ENCODE measurements at regions not wholly inside any gene's neighbourhood (a gene's known extent, or its start where the extent isn't known, plus 50 kb on each side); places are given as distances from the start of the nearest gene placed in this dataset.

DNA sequence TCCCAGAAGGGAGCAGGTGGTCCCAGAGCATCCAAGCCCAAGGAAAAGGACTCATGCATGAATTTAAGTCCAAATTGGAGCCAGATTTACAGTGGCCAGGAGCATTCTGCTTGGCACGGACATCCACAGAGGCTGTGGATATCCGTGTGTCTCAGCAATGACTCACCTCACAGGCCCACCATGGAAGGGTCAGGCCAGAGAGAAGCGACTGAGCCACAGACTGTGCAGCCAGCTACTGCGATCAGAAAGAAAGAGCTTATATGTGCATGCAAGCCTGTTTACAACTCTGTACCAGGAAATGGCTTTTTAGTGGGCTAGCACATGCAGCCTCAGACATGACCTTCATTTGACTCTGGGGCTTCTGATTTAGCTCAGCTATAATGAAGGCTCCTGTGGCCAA is 231.0 kb downstream of the C16orf95 start:
- no peaks in the 10 kb centered on the region for H3K36me3 ChIP-seq (ENCODE audit: control insufficient read depth, insufficient read depth, low read length)
- no peak overlapping the region for H3K4me3 ChIP-seq (replicated peaks; ENCODE audit: low read depth, low read length)
- H3K27me3 ChIP-seq (replicated peaks; ENCODE audit: control insufficient read depth, insufficient read depth, low read length), result no peaks in the 10 kb centered on the region
- TF ChIP-seq, protein P1, sequence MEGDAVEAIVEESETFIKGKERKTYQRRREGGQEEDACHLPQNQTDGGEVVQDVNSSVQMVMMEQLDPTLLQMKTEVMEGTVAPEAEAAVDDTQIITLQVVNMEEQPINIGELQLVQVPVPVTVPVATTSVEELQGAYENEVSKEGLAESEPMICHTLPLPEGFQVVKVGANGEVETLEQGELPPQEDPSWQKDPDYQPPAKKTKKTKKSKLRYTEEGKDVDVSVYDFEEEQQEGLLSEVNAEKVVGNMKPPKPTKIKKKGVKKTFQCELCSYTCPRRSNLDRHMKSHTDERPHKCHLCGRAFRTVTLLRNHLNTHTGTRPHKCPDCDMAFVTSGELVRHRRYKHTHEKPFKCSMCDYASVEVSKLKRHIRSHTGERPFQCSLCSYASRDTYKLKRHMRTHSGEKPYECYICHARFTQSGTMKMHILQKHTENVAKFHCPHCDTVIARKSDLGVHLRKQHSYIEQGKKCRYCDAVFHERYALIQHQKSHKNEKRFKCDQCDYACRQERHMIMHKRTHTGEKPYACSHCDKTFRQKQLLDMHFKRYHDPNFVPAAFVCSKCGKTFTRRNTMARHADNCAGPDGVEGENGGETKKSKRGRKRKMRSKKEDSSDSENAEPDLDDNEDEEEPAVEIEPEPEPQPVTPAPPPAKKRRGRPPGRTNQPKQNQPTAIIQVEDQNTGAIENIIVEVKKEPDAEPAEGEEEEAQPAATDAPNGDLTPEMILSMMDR (IDR thresholded peaks at IDR 0.05; ENCODE audit: insufficient read depth, low read length, poor library complexity, severe bottlenecking), result no peak
- DNase-seq (ENCODE audit: extremely low read depth, insufficient read length), result no peak

GRCh38 chr16:87086575-87086974 is 230.6 kb downstream of the C16orf95 start:
- no peak overlapping the region for H3K4me3 ChIP-seq (replicated peaks; ENCODE audit: low read depth, low read length)
- TF ChIP-seq, protein P1 (IDR thresholded peaks at IDR 0.05; ENCODE audit: insufficient read depth, low read length, poor library complexity, severe bottlenecking), result no peak
- H3K36me3 ChIP-seq (ENCODE audit: control insufficient read depth, insufficient read depth, low read length), result no peaks in the 10 kb centered on the region
- no peak for DNase-seq (ENCODE audit: extremely low read depth, insufficient read length)
- no peaks in the 10 kb centered on the region for H3K27me3 ChIP-seq (replicated peaks; ENCODE audit: control insufficient read depth, insufficient read depth, low read length)

DNA sequence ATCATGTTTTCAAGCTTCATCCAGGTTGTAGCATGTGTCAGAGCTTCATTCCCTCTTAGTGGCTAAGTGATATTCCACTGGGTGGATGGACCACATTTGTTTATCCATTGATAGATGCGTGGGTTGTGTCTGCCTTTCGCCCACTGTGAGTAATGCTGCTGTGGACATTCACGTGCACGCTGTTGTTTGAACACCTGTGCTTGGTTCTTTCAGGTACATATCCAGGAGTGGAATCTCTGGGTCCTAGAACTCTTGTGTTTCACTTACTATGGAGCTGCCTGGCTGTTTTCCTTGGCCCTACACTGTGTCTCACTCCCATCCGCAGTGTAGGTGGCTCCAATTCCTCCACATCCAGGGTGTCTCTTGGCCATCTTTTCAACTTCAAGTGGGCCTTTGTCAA is 224.2 kb downstream of the C16orf95 start:
- TF ChIP-seq, protein P1 (IDR thresholded peaks at IDR 0.05; ENCODE audit: insufficient read depth, low read length, poor library complexity, severe bottlenecking), result no peak
- Histone ChIP-seq H3K27me3 (replicated peaks; ENCODE audit: control insufficient read depth, insufficient read depth, low read length) (peaks cover 3% of the 10 kb centered on the region; the same call in 1 of the 2 replicates), H3K36me3 (ENCODE audit: control insufficient read depth, insufficient read depth, low read length) (no peaks in the 10 kb centered on the region), H3K4me3 (replicated peaks; ENCODE audit: low read depth, low read length) (no peak overlapping the region)
- DNase-seq (ENCODE audit: extremely low read depth, insufficient read length), result no peak

- Histone ChIP-seq H3K36me3 (ENCODE audit: control insufficient read depth, insufficient read depth, low read length) (no peaks in the 10 kb centered on the region), H3K4me3 (replicated peaks; ENCODE audit: low read depth, low read length) (no peak overlapping the region), H3K27me3 (replicated peaks; ENCODE audit: control insufficient read depth, insufficient read depth, low read length) (peaks cover 3% of the 10 kb centered on the region; the same call in 1 of the 2 replicates)
- TF ChIP-seq, protein P1 (IDR thresholded peaks at IDR 0.05; ENCODE audit: insufficient read depth, low read length, poor library complexity, severe bottlenecking), result no peak
- DNase-seq (ENCODE audit: extremely low read depth, insufficient read length), result no peak
Measured at GRCh38 chr16:87093804-87094555, 223.2 kb downstream of the C16orf95 start.

DNA sequence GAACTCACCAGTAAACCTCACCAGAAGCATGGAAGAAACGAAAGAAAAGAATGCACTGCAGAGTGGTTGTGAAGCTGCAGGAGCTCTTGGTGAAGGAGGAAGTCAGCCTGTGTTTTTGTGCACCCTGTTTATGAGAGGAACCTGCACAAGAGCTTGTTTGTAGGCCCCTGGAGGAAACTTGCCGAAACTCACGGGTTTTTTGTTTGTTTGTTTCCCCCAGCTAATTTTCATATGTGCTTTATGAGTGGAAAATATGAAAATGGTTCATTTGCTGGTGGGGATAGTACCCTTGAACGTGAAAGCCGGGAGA is 222.7 kb downstream of the C16orf95 start:
- Histone ChIP-seq H3K27me3 (replicated peaks; ENCODE audit: control insufficient read depth, insufficient read depth, low read length) (peaks cover 3% of the 10 kb centered on the region; the same call in 1 of the 2 replicates), H3K4me3 (replicated peaks; ENCODE audit: low read depth, low read length) (no peak overlapping the region), H3K36me3 (ENCODE audit: control insufficient read depth, insufficient read depth, low read length) (no peaks in the 10 kb centered on the region)
- no peak for DNase-seq (ENCODE audit: extremely low read depth, insufficient read length)
- TF ChIP-seq, protein P1 (IDR thresholded peaks at IDR 0.05; ENCODE audit: insufficient read depth, low read length, poor library complexity, severe bottlenecking), result no peak

Measured in GM06990 (cell line).